HTR-8/SVneo (cell line): ENCODE measurements at regions not wholly inside any gene's neighbourhood (a gene's known extent, or its start where the extent isn't known, plus 50 kb on each side); places are given as distances from the start of the nearest gene placed in this dataset.
"Not testable (repeated sequence)": the region's sequence is repeated elsewhere in the genome, so short reads cannot be mapped to it uniquely, and the experiment has no call there.

Experiments
- DNase-seq: peaks from one replicate; pipeline ENCODE4 v3.0.0; 2011; ENCODE audit warnings: low spot score, mixed read lengths; ENCODE audit not compliant: insufficient read length
- FAIRE-seq: peaks from 2 replicates; lab custom pipeline; 2011; peaks lifted over from hg19 to GRCh38; lab: Jason Lieb, UNC

DNA sequence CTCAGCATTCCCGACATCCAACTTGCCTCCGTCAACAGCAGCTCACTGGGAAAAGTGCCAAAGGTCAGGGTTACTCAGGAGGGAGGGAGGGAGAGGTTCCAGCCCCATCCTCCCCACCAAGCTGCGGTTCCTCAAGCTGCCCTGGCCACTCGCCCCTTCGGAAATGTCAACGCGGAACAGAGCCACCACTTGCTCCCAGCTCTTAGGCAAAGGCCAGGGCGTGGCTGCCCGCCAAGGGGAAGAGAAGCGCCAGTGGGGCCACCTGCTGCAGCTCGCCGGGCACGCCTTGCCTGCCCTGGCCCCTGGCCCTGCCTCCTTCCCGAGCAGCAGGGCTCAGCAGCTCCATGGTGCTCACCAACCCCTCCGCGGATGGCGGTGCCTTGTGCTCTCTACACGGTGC lies 531.1 kb downstream of the TP53TG3F start:
- FAIRE-seq, DNase-seq: not testable (repeated sequence)

DNA sequence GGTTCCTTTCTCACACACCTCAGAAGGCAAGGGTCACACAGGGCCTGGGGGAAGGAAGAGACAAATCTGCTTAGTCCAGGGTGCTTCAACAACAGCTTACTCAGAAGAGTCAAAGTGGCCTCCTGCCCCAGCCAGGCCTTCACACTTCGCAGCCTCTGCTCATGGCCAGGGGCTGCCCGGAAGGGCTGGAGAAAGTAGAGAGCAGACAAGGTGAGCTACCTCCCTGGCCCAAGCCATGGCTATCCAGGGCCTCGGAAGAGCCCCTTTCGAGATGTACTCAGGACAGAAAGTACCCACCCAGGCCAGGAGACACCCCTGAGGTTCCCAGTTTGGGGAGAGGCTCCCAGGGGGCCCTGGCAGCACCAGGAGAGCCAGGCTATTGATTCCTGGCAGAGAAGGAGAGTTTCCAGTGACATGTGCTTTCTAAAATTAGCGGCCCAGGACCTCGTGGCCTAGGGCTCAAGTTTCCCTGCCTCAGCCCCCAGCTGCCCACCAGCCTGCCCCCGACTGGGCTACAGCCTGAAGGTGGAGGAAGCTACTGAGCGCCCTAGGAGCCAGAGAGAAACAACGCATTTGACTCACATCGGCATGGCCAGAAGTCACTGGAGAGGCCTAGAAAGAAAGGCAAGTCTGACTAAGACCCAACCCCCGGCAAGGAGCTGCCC lies 533.2 kb downstream of the TP53TG3F start:
- not testable (repeated sequence) for DNase-seq, FAIRE-seq

DNA sequence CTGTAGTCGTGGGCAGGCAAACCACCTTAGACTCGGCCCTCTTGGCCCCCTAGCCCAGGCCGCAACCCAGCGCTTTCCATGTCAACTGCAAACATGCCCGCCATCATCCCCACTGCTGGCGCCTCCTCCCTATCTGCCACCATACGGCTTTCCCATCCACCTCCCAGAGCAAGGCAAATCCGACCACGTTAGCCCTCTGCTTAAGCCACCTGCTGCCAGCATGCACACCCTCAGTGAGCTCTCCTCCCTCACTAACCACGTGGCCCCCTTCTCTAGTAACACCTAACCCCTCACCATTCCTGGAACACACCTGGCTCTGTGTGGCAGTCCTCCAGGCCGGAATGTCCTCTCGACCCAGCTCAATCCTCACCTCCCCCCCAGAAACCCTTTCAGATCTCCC lies 534.8 kb downstream of the TP53TG3F start:
- not testable (repeated sequence) for DNase-seq, FAIRE-seq

DNA sequence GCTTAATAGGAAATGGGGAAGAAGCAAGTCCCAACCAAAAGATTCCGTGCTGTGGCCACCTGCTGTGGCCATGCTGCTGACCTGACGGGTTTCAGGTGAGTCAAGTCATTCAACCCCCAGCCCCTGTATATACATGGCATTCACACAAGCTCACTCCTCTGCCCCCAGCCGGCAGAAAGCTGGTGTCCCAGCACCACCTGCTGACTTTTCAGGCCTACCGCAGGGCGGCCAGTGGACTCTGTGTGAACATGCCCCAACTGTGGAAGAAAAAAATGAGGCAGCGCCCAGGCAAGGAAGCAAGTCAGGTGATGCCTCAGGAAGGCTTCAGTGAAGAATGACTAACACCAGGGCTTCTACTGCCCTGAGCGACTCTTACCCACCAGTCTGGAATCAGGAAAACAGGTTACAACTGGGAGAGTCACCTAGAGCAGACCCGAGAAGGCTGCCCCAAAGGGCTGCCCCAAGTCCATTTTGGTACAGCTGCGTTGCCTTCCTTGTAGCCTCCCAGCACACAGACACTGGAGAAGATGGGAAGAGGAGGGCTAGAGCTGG lies 536.5 kb downstream of the TP53TG3F start:
- DNase-seq, FAIRE-seq: not testable (repeated sequence)

DNA sequence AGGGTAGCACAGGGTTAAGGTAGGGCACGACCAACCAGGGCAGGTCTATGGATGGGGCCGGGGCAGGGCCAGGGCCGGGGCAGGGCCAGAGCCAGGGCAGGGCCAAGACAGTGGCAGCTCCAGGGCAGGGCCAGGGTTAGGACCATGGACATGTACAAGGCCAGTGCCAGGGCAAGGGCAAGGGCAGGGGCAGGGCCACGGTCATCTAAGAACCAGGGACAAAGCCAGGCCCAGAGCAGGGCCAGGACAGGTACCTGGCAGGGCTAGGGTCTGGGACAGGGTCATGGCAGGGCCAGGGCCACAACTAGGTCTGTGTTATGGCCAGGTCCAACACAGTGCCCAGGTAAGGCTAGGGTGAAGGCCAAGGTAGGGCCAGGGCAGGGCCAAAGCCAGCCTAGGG lies 541.8 kb downstream of the TP53TG3F start:
- not testable (repeated sequence) for DNase-seq, FAIRE-seq

DNA sequence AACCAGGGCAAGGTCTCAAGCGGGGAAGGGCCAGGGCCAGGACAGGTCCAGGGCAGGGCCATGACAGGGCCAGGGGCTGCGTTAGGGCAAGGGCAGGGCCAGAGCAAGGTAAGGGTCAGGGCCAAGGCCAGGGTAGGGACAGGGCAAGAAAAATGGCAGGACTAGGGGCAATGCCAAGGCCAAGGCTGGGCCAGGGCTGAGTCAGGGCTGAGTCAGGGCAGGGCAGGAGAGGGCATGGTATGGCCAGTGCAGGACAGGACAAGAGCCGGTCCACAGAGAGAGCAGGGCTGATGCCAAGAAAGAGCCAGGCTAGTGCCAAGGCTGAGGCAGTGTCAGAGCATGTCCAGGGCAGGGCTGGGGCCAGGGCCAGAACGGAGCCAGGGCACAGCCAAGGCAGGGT lies 542.5 kb downstream of the TP53TG3F start:
- not testable (repeated sequence) for FAIRE-seq, DNase-seq

DNA sequence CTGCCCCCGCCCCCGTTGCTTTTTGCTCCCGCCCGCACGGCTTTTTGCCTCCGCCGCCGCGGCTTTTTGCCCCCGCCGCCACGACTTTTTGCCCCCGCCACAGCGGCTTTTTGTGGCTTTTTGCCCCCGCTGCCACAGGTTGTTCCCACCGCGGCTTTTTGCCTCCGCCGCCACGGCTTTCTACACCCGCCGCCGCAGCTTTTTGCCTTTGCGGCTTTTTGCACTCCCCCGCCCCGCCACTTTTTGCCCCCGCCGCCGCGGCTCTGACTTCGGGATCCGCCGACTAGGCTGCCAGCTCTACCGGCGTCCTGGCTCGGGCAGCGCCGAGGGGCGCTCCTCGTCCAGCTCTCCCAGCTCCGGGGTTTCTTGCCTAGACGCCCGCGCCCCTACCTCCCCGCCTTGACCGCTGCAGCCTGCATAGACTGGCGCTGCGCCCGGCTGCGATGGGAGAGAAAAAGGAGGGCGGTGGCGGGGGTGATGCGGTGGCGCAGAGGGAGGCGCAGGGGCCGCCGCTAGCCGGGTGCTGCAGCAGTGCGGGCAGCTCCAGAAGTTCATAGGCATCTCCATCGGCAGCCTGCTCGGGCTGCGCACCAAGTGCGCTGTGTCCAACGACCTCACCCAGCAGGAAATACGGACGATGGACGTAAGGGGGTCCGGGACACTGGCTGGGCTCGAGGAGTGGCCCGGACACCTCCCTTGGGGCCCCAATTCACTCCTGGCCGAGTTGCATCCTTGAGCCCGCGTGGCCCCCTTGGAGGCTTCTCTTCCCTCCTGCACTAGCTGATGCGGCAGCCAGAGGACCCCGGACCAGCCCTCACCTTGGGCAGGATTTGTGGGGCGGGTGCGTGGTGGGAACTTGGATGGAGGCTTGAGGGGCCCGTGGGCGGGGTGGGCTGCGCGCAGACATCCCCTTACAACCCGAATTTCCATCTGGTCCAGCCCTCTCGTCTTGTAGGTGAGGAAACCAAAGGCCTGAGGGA lies 555.7 kb downstream of the TP53TG3F start:
- FAIRE-seq = not testable (repeated sequence)

DNA sequence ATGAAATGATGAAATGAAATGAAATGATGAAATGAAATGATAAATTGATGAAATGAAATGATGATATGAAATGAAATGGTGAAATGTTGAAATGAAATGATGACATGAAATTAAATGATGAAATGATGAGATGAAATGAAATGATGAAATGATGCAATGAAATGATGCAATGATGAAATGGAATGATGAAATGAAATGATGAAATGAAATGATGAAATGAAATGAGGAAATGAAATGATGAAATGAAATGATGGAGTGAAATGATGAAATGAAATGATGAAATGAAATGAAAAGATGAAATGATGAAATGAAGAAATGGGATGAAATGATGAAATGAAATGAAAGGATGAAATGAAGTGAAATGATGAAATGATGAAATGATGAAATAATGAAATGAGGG lies 558.9 kb downstream of the TP53TG3F start:
- not testable (repeated sequence) for FAIRE-seq, DNase-seq

More for the DNA sequence above, 555.7 kb downstream of the TP53TG3F start:
- DNase-seq = not testable (repeated sequence)

DNA sequence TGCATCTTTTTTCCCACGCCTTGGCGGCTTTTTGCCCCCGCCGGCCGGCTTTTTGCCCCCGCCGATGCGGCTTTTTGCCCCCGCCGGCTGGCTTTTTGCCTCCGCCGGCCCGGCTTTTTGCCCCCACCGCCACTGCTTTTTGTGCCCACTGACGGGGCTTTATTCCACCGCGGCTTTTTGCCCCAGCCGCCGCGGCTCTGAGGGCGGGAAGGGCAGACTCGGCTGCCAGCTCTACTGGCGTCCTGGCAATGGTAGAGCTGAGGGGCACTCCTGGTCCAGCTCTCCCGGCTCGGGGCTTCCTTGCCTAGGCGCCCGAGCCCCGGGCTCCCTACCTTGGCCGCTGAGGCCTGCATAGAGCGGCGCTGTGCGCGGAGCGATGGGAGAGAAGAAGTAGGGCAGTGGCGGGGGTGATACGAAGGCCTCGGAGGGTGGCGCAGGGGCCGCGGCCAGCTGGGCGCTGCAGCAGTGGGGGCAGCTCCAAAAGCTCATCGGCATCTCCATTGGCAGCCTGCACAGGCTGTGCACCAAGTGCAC lies 591.4 kb downstream of the TP53TG3F start:
- no peak for FAIRE-seq

DNA sequence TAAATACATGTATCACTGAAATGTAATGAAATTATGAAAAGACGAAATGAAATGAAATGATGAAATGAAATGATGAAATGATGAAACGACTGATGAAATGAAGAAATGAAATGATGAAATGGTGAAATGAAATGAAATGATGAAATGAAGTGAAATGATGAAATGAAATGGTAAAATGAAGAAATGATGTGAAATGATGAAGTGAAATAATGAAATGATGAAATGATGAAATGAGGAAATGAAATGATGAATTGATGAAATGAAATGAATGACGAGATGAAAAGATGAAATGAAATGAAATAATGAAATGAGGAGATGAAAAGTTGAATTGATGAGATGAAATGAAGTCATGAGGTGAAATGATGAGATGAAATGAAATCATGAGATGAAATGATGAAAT lies 594.7 kb downstream of the TP53TG3F start:
- FAIRE-seq (no peak), DNase-seq (no peak)

More for the DNA sequence above, 591.4 kb downstream of the TP53TG3F start:
- no peak for DNase-seq

DNA sequence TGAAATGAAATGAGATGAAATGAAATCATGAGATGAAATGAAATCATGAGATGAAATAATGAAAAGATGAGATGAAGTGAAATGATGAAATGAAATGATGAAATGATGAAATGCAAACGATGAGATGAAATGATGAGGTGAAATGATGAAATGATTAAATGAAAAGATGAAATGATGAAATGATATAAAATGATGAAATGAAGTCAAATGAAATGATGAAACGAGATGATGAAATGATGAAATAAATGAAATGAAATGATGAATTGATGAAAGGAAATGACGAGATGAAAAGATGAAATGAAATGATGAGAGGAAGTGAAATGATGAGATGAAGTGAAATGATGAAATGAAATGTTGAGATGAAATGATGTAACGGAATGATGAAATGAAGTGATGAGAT lies 595.6 kb downstream of the TP53TG3F start:
- DNase-seq = no peak
- FAIRE-seq = no peak

DNA sequence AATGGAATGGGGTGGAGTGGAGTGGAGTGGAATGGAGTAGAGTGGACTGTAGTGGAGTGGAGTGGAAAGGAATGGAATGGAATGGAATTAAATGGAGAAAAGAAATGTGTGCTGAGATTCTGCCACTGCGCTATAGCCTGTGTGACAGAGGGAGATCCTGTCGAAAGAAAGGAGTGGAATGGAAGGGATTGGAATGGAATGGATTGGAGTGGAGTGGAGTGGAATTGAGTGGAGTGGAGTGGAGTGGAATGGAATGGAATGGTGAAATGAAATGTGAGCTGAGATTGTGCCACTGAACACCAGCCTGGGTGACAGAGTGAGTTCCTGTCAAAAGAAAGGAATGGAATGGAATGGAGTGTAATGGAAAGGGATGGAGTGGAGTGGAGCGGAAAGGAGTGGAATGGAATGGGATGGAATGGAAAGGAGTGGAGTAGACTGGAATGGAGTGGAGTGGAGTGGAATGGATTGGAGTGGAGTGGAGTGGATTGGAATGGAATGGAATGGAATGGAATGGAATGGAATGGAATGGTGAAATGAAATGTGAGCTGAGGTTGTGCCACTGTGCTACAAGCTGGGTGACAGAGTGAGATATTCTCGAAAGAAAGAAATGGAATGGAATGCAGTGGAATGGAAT lies 603.3 kb downstream of the TP53TG3F start:
- DNase-seq, FAIRE-seq: not testable (repeated sequence)

DNA sequence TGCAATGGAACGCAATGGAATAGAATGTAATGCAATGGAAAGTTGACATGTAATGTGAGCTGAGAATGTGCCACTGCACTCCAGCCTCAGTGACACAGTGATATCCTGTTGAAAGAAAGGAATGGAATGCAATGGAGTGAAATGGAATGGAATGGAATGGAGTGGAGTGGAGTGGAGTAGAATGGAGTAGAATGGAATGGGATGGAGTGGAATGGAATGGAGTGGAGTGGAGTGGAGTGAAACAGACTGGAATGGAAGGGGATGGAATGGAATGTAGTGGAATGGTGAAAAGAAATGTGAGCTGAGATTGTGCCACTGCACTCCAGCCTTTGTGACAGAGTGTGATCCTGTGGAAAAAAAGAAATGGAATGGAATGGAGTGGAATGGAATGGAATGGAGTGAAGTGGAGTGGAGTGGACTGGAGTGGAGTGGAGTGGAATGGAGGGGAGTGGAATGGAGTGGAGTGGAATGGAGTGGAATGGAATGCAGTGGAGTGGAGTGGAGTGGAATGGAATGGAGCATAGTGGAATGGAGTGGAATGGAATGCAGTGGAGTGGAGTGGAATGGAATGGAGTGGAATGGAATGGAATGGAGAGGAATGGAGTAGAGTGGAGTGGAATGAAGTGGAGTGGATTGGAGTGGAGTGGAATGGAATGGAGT lies 604.2 kb downstream of the TP53TG3F start:
- DNase-seq, FAIRE-seq: not testable (repeated sequence)

DNA sequence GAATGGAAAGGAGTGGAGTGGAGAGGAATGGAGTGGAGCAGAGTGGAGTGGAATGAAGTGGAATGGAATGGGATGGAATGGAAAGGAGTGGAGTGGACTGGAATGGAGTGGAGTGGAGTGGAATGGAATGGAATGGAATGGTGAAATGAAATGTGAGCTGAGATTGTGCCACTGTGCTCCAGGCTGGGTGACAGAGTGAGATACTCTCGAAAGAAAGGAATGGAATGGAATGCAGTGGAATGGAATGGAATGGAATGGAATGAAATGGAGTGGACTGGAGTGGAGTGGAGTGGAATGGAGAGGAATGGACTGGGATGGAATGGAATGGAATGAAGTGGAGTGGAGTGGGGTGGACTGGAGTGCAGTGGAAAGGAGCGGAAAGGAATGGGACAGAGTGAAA lies 605.2 kb downstream of the TP53TG3F start:
- not testable (repeated sequence) for FAIRE-seq, DNase-seq

DNA sequence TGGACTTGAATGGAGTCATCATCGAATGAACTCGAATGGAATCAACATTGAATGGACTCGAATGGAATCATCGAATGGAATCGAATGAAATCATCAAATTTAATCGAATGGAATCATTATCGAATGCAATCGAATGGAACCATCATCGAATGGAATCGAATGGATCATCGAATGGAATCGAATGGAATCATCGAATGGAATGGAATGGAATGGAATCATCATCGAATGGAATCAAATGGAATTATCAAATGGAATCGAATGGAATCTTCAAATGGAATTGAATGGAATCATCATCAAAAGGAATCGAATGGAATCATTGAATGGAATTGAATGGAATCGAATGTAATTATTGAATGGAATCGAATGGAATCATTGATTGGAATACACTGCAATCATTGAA lies 610.3 kb downstream of the TP53TG3F start:
- not testable (repeated sequence) for DNase-seq, FAIRE-seq

DNA sequence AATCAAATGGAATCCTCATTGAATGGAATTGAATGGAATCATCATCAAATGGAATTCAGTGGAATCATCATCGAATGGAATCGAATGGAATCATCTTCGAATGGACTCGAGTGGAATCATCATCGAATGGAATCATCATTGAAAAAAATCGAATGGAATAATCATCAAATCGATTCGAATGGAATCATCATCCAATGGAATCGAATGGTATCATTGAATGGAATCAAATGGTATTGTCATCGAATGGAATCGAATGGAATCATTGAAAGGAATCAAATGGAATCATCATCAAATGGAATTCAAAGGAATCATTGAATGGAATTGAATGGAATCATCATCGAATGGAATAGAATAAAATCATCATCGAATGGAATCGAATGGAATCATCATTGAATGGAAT lies 619.3 kb downstream of the TP53TG3F start:
- FAIRE-seq = no peak
- no peak for DNase-seq

DNA sequence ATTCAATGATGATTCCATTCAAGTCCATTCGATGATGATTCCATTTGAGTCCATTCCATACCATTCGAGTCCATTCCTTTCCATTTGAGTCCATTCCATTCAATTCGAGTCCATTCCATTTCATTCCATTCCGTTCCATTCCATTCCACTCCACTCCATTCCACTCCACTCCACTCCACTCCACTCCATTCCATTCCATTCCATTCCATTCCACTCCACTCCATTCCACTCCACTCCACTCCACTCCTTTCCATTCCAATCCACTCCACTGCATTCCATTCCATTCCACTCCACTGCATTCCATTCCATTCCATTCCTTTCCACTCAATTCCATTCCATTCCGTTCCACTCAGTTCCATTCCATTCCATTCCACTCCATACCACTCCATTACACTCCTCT lies 625.6 kb downstream of the TP53TG3F start:
- FAIRE-seq, DNase-seq: not testable (repeated sequence)

DNA sequence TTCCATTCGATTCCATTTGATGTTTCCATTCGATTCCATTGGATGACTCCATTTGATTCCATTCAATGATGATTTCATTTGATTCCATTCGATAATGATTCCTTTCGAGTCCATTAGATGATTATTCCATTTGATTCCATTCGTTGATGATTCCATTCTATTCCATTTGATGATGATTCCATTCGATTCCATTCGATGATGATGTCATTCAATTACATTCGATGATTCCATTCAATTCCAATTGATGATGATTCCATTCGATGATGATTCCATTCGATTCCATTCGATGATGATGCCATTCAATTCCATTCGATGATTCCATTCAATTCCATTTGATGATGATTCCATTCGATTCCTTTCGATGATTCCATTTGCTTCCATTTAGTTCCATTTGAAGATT lies 635.6 kb downstream of the TP53TG3F start:
- not testable (repeated sequence) for FAIRE-seq

DNA sequence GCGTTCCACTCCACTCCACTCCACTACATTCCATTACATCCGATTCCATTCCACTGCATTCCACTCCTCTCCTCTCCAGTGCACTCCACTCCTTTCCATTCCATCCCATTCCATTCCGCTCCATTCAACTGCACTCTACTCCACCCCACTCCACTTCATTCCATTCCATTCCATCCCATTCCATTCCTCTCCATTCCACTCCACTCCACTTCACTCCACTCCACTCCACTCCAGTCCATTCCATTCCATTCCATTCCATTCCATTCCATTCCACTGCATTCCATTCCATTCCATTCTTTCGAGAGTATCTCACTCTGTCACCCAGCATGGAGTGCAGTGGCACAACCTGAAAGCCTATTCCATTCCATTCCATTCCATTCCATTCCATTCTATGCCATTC lies 637.5 kb downstream of the TP53TG3F start:
- FAIRE-seq, DNase-seq: not testable (repeated sequence)

More for the DNA sequence above, 635.6 kb downstream of the TP53TG3F start:
- DNase-seq = not testable (repeated sequence)
